22Rv1 (cell line): ENCODE measurements at regions not wholly inside any gene's neighbourhood (a gene's known extent, or its start where the extent isn't known, plus 50 kb on each side); places are given as distances from the start of the nearest gene placed in this dataset.

Experiments
- CTCF ChIP-seq: fragments of 450-650 bp; IDR thresholded peaks from 2 replicates; pipeline ENCODE4 v1.5.1; 2017; ENCODE audit warnings: mild to moderate bottlenecking
- ZFX ChIP-seq: fragments of 450-650 bp; IDR thresholded peaks from 2 replicates; pipeline ENCODE4 v1.6.1; 2017; ENCODE audit warnings: antibody characterized with exemption, borderline replicate concordance

DNA sequence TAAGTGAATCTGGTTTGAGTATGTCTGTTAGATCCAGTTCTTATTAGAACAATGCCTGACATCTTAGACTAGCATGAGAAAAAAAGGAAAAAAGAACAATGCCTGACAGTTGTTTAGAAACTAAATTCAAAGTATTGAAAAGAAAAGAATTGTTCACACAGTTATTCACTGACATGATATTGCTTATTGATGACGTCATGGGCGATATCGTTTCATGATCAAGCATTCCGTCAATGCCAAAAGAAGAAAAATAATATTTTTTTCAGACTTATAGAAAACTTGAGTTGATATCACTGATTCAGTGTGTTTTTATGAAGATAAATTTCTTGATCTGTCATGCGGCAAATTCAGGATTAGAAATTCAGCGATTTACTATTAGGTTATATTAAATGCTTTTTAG lies 196.5 kb upstream of the AGR3 start:
- no peak for TF ChIP-seq CTCF
- TF ChIP-seq ZFX: no peak
